Uterus (tissue), 3 donors: ENCODE measurements at regions not wholly inside any gene's neighbourhood (a gene's known extent, or its start where the extent isn't known, plus 50 kb on each side); places are given as distances from the start of the nearest gene placed in this dataset.

ENCODE experiments used
- DNase-seq, 2 donors: peaks; one replicate each; pipeline ENCODE4 v3.0.0-alpha.2; 2019 to 2020
- H3K27ac ChIP-seq, 2 donors: fragments of 200-600 bp; sonication (generic); 1 replicate in 1 of 2; 2 replicates in 1 of 2; pipeline ENCODE4 v1.5.1; 2016 to 2018
- H3K27me3 ChIP-seq, 2 donors: fragments of 200-600 bp; sonication (generic); one replicate each; pipeline ENCODE4 v1.5.1; 2018 to 2019; ENCODE audit warnings: control low read depth in 1 of 2
- H3K36me3 ChIP-seq, 2 donors: fragments of 200-600 bp; sonication (generic); one replicate each; pipeline ENCODE4 v1.5.1; 2019; ENCODE audit warnings: control low read depth in 1 of 2
- H3K4me1 ChIP-seq, 2 donors: fragments of 200-600 bp; sonication (generic); one replicate each; pipeline ENCODE4 v1.5.1; 2018 to 2019; ENCODE audit warnings: control low read depth in 1 of 2
- H3K4me3 ChIP-seq, 2 donors: fragments of 200-600 bp; sonication (generic); 1 replicate in 1 of 2; 2 replicates in 1 of 2; pipeline ENCODE4 v1.5.1; 2018 to 2019; ENCODE audit warnings: mild to moderate bottlenecking in 1 of 2
- H3K9me3 ChIP-seq, 2 donors: fragments of 200-600 bp; sonication (generic); one replicate each; pipeline ENCODE4 v1.5.1; 2019; ENCODE audit warnings: control low read depth in 1 of 2
- POLR2A ChIP-seq, 2 donors: fragments of 450-650 bp; IDR thresholded peaks; one replicate each; pipeline ENCODE4 v1.6.1; 2016; ENCODE audit warnings: antibody characterized with exemption in 2 of 2, mild to moderate bottlenecking in 1 of 2, moderate library complexity in 1 of 2
- intact Hi-C: fragments of 100-400 bp; cut with DNase I; formaldehyde crosslinking; loops from one replicate; pipeline ENCODE4 v1.15.1; 2023; ENCODE audit warnings: low total_unique reads
- TF ChIP-seq, protein P1 (sequence below), 4 experiments: fragments of 200-600 bp in 2 of 4; fragments of 450-650 bp in 2 of 4; sonication (generic) in 2 of 4; IDR thresholded peaks; one replicate each; pipeline ENCODE4 v1.5.1; 2016 to 2019; ENCODE audit warnings: antibody characterized with exemption in 4 of 4, mild to moderate bottlenecking in 2 of 4, moderate library complexity in 1 of 4
- donor health status: DM: yes; HTN: yes; CAD: no.

DNA sequence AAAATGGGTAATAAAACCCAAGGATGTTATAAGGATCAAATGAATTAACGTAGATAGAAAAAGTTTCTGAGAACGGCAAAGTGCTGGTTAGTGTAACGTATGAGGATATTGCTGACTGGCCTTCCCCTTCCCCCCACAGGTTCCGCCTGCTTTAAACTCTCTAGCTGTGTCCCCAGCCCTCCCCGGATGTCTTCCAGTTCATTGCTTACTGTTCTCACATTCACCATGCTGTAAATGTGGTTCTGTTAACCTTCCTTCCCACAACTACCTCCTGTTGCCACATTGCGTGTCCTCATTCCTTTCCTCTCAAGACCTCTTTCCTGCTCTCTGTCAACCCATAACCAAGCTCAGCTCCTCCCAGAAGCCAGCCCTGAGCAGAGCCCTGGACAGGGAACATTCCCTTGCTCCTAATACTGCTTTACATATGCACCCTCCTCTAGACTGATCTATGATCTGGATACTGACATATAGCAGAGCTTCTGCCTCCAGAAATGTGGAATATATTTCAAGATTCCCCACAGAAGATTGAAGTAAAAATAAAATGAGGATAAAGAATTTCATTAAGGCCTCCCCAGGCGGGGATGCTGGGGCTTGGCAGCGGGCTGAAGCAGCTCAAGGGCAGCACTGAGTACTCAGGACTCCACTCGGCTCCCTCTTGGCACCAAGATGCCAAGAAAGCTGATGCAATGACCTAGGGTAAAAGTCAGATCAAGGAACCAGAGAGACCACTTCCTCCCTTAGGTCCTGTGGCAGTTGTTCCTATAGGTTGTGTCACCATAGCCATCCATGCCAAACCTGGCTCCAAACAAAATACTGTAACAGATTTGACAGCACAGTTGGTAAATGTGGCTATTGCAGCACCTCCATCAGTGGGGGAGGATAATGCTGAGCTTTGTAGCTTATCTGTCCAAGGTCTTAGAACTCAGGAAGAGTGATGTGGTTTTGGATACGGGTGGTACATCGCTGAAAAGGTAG is 136.4 kb upstream of the PIK3C3 start:
- H3K4me1 ChIP-seq = no peaks in the 10 kb centered on the region
- no peaks in the 10 kb centered on the region for H3K27me3 ChIP-seq
- no peak for DNase-seq
- intact Hi-C loops = no loop called here
- no peaks in the 10 kb centered on the region for H3K36me3 ChIP-seq
- no peaks in the 10 kb centered on the region for H3K9me3 ChIP-seq
- H3K27ac ChIP-seq = no peak overlapping the region
- TF ChIP-seq, protein P1, sequence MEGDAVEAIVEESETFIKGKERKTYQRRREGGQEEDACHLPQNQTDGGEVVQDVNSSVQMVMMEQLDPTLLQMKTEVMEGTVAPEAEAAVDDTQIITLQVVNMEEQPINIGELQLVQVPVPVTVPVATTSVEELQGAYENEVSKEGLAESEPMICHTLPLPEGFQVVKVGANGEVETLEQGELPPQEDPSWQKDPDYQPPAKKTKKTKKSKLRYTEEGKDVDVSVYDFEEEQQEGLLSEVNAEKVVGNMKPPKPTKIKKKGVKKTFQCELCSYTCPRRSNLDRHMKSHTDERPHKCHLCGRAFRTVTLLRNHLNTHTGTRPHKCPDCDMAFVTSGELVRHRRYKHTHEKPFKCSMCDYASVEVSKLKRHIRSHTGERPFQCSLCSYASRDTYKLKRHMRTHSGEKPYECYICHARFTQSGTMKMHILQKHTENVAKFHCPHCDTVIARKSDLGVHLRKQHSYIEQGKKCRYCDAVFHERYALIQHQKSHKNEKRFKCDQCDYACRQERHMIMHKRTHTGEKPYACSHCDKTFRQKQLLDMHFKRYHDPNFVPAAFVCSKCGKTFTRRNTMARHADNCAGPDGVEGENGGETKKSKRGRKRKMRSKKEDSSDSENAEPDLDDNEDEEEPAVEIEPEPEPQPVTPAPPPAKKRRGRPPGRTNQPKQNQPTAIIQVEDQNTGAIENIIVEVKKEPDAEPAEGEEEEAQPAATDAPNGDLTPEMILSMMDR (IDR thresholded peaks at IDR 0.05) = no peak
- TF ChIP-seq POLR2A (IDR thresholded peaks at IDR 0.05) = no peak
- H3K4me3 ChIP-seq = no peak overlapping the region

DNA sequence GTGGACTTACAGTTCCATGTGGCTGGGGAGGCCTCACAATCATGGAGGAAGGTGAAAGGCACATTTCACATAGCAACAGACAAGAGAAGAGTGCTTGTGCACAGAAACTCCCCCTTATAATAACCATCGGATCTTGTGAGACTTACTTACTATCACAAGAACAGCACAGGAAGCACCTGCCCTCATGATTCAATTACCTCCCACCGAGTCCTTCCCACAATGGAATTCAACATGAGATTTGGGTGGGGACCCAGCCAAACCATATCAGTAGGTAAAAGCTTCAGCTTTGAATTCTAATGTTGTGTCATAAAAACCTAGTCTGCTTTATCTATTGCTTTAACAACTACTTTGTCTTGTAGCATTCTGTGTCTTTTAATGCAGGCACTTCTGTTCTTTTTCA is 140.4 kb upstream of the PIK3C3 start:
- TF ChIP-seq, protein P1 (IDR thresholded peaks at IDR 0.05) = no peak
- TF ChIP-seq POLR2A (IDR thresholded peaks at IDR 0.05) = no peak
- Histone ChIP-seq H3K27me3 (no peaks in the 10 kb centered on the region), H3K27ac (no peak overlapping the region), H3K4me3 (no peak overlapping the region), H3K4me1 (no peaks in the 10 kb centered on the region), H3K9me3 (no peaks in the 10 kb centered on the region), H3K36me3 (no peaks in the 10 kb centered on the region)
- intact Hi-C loops = no loop called here
- DNase-seq = no peak

DNA sequence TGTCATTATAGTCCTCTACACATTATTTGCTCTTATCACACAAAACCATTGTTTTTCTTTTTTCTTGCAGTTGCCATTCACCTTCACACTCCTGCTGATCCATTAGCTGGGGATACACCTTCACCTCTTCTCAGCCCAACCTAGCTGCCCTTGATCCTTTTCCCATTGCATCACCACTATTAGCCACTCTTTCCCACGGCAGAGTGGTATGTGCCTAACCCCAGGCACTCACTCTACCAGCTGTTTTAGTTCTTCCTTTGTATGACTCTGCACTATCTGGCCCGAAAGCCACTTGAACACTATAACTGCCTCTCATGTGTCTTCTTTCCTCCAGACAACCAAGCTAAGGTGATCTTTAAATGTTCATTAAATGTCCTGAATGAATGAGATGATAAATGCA is 145.4 kb upstream of the PIK3C3 start:
- intact Hi-C loops = no loop called here
- Histone ChIP-seq H3K27ac (no peak overlapping the region), H3K4me3 (no peak overlapping the region), H3K27me3 (no peaks in the 10 kb centered on the region), H3K36me3 (no peaks in the 10 kb centered on the region), H3K9me3 (no peaks in the 10 kb centered on the region), H3K4me1 (no peaks in the 10 kb centered on the region)
- DNase-seq = no peak
- TF ChIP-seq POLR2A (IDR thresholded peaks at IDR 0.05) = no peak
- TF ChIP-seq, protein P1 (IDR thresholded peaks at IDR 0.05) = no peak

DNA sequence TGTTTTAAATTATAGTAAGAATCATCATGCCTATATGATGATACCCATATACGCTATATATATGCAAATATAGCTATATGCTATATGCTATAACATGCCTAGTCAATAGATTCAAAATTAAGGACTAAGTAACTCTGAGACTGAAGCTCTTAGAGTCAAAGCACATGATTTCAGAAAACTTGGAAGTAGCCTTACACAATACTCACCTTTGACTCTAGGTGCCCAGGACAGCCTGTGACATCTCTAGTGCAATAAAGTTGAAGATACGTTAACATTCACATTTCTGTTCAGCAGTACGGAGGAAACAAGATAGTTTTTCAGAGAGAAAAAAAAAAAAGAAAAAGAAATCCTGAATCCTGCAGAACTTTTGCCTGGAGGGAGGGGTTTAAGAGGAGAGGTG is 149.7 kb upstream of the PIK3C3 start:
- no peak overlapping the region for H3K27ac ChIP-seq
- no peak for TF ChIP-seq POLR2A (IDR thresholded peaks at IDR 0.05)
- TF ChIP-seq, protein P1 (IDR thresholded peaks at IDR 0.05) = no peak
- H3K4me1 ChIP-seq = no peaks in the 10 kb centered on the region
- no peak for DNase-seq
- no peaks in the 10 kb centered on the region for H3K27me3 ChIP-seq
- no peaks in the 10 kb centered on the region for H3K36me3 ChIP-seq
- intact Hi-C loops = no loop called here
- no peaks in the 10 kb centered on the region for H3K9me3 ChIP-seq
- no peak overlapping the region for H3K4me3 ChIP-seq

DNA sequence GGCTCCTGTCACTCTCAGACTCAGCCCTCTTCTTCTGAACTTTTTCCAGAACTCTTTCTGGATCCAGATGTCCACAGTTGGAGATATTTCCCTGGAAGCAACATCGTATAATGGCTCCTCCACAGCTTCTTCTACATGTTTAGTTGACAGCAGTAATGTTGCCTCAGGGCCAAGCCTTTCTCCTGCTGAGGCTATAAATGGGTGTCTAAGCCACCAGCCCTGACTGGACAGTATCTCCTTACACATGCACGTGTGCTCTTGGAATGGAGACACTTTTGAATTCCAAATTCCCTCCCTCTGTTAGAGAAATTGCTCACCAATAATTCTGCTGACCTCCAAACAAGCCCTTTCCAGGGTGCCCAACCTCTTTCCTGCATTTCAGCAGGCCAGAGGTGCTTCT is 156.2 kb upstream of the PIK3C3 start:
- no peak overlapping the region for H3K4me3 ChIP-seq
- no peaks in the 10 kb centered on the region for H3K4me1 ChIP-seq
- H3K27me3 ChIP-seq = no peaks in the 10 kb centered on the region
- no peaks in the 10 kb centered on the region for H3K36me3 ChIP-seq
- TF ChIP-seq, protein P1 (IDR thresholded peaks at IDR 0.05) = no peak
- TF ChIP-seq POLR2A (IDR thresholded peaks at IDR 0.05) = no peak
- intact Hi-C loops = no loop called here
- no peaks in the 10 kb centered on the region for H3K9me3 ChIP-seq
- H3K27ac ChIP-seq = no peak overlapping the region
- DNase-seq = no peak
